Right hindlimb (tissue), 1 donor: ENCODE measurements at regions not wholly inside any gene's neighbourhood (a gene's known extent, or its start where the extent isn't known, plus 50 kb on each side); places are given as distances from the start of the nearest gene placed in this dataset.
A peak's percentile ranks its signal among the peaks of the same experiment; 100 is the strongest.

Experiments
- DNase-seq: peaks from one replicate; pipeline ENCODE4 v3.0.0-alpha.2; 2018

DNA sequence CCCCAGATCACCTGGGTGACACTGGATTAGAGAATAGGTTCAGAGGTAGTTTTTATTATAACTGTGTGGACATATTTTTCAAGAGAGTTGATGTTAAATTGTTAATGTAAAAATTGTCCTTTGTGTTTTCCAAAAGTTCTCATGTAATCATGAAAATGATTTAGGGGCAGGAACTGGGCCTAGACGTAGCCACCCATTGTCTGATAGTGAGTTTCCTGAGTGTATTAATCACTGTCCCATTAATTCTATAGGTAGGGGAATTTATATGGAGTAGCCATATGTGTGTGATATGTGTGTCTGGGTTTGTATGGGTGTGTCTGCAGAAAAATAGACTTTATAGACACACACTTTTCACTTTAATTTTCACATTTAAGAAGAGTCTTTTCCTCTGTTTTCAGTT is 144.6 kb upstream of the RAI14 start:
- no peak for DNase-seq

GRCh38 chr5:34511915-34512314 is 144.2 kb upstream of the RAI14 start:
- DNase-seq, result peak; percentile 55

- DNase-seq, result no peak
Observed at GRCh38 chr5:34516166-34516565, 140.0 kb upstream of the RAI14 start.

- DNase-seq, result no peak
Observed at GRCh38 chr5:34516686-34517085, 139.4 kb upstream of the RAI14 start.

DNA sequence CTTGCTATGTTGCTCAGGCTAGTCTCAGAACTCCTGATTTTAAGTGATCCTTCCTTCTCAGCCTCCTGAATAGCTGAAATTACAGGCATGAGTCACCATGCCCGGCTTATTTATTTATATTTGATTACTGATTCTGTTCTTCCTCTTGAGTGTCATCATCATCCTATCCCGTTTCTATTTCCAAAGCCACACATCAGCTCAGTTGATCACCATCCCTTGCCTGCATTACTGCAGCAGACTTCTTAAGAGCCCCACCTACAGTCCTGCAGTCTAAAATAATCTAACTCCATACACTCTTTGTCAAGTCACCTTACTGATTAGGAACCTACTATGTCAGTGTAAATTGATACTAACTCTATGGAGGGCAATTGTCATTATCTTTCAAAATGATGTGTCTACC is 138.9 kb upstream of the RAI14 start:
- no peak for DNase-seq

DNA sequence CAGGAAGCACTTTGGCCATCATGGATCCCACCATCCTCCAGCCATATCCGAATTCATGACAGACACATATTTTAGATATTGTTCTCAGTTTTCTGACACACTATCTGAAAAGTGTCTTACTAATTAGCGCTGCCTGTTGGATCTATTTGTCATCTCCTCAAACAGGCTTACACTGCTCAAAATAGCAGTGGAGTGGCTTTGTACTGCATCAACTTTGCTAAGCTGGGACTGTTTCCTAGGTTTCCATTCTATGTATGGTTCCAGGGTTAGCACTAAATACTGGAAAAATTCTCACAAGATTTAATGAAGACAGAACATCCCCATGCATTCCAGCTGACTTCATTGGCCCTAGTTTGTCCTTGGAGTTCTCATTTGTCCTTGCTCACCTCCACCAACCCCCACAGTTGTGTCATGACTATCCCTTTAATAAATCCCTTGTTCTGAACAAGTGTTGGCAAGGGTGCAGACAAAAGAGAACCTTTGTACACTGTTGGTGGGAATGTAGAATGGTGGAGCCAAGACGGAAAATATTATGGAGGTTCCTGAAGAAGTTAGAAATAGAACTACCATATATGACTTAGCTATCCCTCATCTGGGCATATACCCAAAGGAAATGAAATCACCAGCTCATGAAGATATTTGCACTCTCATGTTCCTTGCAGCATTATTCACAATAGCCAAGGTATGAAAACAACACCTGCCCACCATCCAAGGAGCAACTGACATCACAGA is 136.5 kb upstream of the RAI14 start:
- no peak for DNase-seq

- DNase-seq, result no peak
Observed at GRCh38 chr5:34521628-34522290, 134.4 kb upstream of the RAI14 start.

- DNase-seq, result peak; percentile 79
Observed at GRCh38 chr5:34522599-34523386, 133.3 kb upstream of the RAI14 start.

DNA sequence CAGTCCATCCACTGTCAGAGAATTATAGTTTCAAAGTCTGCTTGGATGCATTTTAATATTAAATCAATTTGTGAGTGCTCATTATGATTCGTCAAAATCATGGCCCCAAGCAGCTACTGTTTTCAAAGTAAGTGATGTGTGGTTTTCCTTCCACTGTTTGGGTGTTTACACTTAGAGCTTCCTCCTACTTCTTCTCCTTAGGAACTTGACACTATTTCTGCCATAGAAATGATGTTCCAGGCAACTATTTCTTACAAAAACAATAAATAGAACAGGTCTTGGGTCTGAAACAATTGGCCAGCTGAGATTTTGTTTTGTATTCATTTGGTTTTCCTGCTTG is 132.8 kb upstream of the RAI14 start:
- DNase-seq, result no peak

DNA sequence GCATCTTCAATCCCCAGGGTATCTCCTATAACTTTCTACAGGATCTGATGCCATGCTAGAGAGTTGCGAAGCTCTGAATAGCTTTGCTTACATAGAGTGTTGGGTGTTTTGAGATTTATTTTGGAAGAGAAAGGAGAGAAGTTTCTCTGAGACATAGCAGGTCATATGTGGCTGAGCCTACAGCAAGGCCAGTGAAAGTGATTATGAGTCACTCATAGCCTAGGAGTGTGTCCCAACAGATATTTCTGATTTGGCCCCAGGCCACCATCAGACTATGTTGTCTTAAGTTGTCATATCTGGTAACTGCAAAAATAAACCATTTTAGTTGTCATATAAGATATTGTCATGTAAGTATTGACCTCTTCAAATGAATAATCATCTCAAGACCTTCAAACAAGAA is 132.0 kb upstream of the RAI14 start:
- DNase-seq, result no peak

GRCh38 chr5:34525761-34526160 is 130.4 kb upstream of the RAI14 start:
- no peak for DNase-seq

GRCh38 chr5:34526682-34527305 is 129.3 kb upstream of the RAI14 start:
- DNase-seq, result no peak

- DNase-seq, result no peak
Observed at GRCh38 chr5:34529581-34530331, 126.4 kb upstream of the RAI14 start.

- no peak for DNase-seq
Observed at GRCh38 chr5:34530637-34531036, 125.5 kb upstream of the RAI14 start.

GRCh38 chr5:34531751-34532360 is 124.3 kb upstream of the RAI14 start:
- peak; percentile 55 for DNase-seq

GRCh38 chr5:34533582-34534522 is 122.3 kb upstream of the RAI14 start:
- no peak for DNase-seq

DNA sequence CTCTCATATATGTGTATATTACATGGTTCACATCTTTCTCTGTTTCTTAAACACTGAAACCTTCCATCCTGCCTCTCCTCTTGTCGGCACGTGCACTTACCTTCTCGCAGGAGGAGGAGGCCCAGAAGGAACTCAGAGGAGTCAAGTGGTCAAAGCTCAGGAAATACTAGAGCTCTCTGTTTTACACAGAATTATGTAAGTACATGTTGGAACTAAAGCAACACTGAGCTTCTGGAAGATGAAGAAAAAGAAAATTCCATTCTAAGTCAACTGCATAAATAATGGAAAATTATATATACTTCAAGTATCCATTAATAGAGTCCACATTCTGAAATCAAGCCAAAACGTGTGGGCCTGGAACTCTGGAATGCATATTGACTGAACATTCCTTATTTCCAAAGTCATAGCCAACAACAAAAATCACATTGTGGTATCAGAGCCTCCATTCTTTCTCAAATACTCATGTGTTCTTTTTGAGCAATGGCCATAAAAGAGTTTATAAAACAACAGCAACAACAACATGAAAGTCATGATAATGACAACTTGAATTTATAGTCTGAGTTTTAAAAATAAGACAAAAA is 121.5 kb upstream of the RAI14 start:
- DNase-seq, result peak; percentile 50

DNA sequence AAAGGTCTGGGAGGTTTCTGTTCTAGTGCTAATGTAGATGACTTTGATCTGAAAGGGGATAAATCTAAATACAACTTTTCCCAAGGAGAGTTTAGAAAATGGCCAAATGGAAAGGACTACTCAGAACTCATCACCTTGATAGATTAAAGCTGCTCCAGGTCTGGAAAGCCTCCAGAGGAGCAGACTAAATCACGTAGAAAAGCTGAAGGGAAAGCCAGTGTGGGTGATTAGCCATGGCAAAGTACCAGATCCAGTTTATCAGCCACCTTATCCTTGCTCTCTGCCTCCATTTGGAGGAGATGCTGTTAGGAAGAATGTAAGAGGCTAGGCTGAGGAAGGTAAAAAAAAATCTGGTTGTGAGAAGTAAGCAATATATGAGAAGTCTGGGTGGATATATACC is 120.7 kb upstream of the RAI14 start:
- DNase-seq, result no peak

- DNase-seq, result no peak
Observed at GRCh38 chr5:34535944-34536623, 120.0 kb upstream of the RAI14 start.

GRCh38 chr5:34536699-34537098 is 119.4 kb upstream of the RAI14 start:
- DNase-seq, result no peak
